Fibroblast of lung (primary cell): ENCODE measurements at regions not wholly inside any gene's neighbourhood (a gene's known extent, or its start where the extent isn't known, plus 50 kb on each side); places are given as distances from the start of the nearest gene placed in this dataset.

Experiments
- DNase-seq, 2 donors: peaks; one replicate each; pipeline versions ENCODE4 v3.0.0 to v3.0.0-alpha.2; 2010; ENCODE audit warnings: low read depth in 2 of 2
- H2AFZ ChIP-seq: 2 replicates; pipeline ENCODE4 v1.5.1; 2012; ENCODE audit warnings: low read length, control low read depth, inconsistent platforms
- H3K27ac ChIP-seq: 2 replicates; pipeline ENCODE4 v1.5.1; 2011; ENCODE audit warnings: low read length, control low read depth; ENCODE audit not compliant: insufficient read depth
- H3K27me3 ChIP-seq: 2 replicates; pipeline ENCODE4 v1.5.1; 2011; ENCODE audit warnings: mild to moderate bottlenecking, low read length; ENCODE audit not compliant: control insufficient read depth, insufficient read depth
- H3K36me3 ChIP-seq: 2 replicates; pipeline ENCODE4 v1.5.1; 2011; ENCODE audit warnings: low read length; ENCODE audit not compliant: control insufficient read depth, insufficient read depth
- H3K4me1 ChIP-seq: 2 replicates; pipeline ENCODE4 v1.5.1; 2011; ENCODE audit warnings: low read length; ENCODE audit not compliant: control insufficient read depth, insufficient read depth; ENCODE audit errors: extremely low read depth
- H3K4me2 ChIP-seq: 2 replicates; pipeline ENCODE4 v1.5.1; 2011; ENCODE audit warnings: low read length, control low read depth; ENCODE audit not compliant: insufficient read depth; ENCODE audit errors: extremely low read depth
- H3K4me3 ChIP-seq, 4 experiments: fragments of 200-600 bp in 1 of 4; sonication (generic) in 1 of 4; replicated peaks in 1 of 4; 2 replicates each; pipeline ENCODE4 v1.5.1; 2011 to 2016; ENCODE audit warnings: low read length in 4 of 4, low read depth in 3 of 4, mild to moderate bottlenecking in 3 of 4, control low read depth in 2 of 4, inconsistent platforms in 1 of 4, mixed read lengths in 1 of 4; ENCODE audit not compliant: insufficient read depth in 1 of 4; ENCODE audit errors: control extremely low read depth in 1 of 4
- H3K79me2 ChIP-seq: 2 replicates; pipeline ENCODE4 v1.5.1; 2012; ENCODE audit warnings: mild to moderate bottlenecking, low read length, inconsistent platforms; ENCODE audit not compliant: control insufficient read depth, insufficient read depth
- H3K9ac ChIP-seq: 2 replicates; pipeline ENCODE4 v1.5.1; 2011; ENCODE audit warnings: mild to moderate bottlenecking, low read length, control low read depth; ENCODE audit not compliant: insufficient read depth
- H3K9me3 ChIP-seq: 2 replicates; pipeline ENCODE4 v1.5.1; 2012; ENCODE audit warnings: low read depth, low read length; ENCODE audit not compliant: control insufficient read depth, insufficient read depth
- H4K20me1 ChIP-seq: 2 replicates; pipeline ENCODE4 v1.5.1; 2011; ENCODE audit warnings: low read length; ENCODE audit not compliant: control insufficient read depth, insufficient read depth; ENCODE audit errors: extremely low read depth
- CTCF ChIP-seq, 2 donors: IDR thresholded peaks in 1 of 2; conservative IDR thresholded peaks in 1 of 2; 1 replicate in 1 of 2; 2 replicates in 1 of 2; pipeline ENCODE4 v1.5.1; 2011 to 2012; ENCODE audit warnings: low read length in 2 of 2, control low read depth in 1 of 2, inconsistent platforms in 1 of 2, low read depth in 1 of 2, mild to moderate bottlenecking in 1 of 2
- EZH2 ChIP-seq: IDR thresholded peaks from 2 replicates; pipeline ENCODE4 v1.5.1; 2012; ENCODE audit warnings: low read length, control low read depth, mild to moderate bottlenecking; ENCODE audit errors: missing control alignments

GRCh38 chr5:144873076-144873475, 702.4 kb downstream of the KCTD16 start:
- no peaks in the 10 kb centered on the region for H4K20me1 ChIP-seq
- H3K9me3 ChIP-seq = no peaks in the 10 kb centered on the region
- no peaks in the 10 kb centered on the region for H3K4me1 ChIP-seq
- no peaks in the 10 kb centered on the region for H3K79me2 ChIP-seq
- no peak overlapping the region for H3K27ac ChIP-seq
- no peak overlapping the region for H2AFZ ChIP-seq
- H3K36me3 ChIP-seq = no peaks in the 10 kb centered on the region
- TF ChIP-seq EZH2 (no peak), CTCF (conservative IDR thresholded peaks at IDR 0.05 in 1 of 2, IDR thresholded peaks at IDR 0.05 in 1 of 2; ENCODE audit: low read depth in 1 of 2, low read length in 2 of 2) (no peak)
- no peak overlapping the region for H3K9ac ChIP-seq
- H3K4me3 ChIP-seq = no peak overlapping the region
- H3K27me3 ChIP-seq = no peaks in the 10 kb centered on the region
- no peak for DNase-seq
- H3K4me2 ChIP-seq = no peak overlapping the region

DNA sequence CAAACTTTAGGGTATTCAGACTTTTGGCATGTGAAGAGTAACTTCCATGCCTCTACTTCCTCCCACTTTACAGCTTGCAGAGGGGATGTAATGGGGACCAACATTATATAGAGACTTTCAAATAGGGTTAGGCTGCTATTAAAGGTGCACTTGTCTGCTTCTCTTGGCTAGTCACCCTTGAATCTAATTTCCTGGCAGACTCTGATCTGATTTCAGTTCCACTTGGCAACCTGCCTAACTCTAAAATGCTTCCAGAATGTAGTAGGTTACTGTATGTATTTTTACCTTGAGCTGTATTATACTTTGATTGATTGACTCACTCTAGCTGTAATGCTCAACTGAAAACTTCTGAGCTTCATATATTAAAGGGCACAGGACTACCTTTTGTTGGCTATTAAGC, 693.4 kb downstream of the KCTD16 start:
- TF ChIP-seq EZH2 (no peak), CTCF (conservative IDR thresholded peaks at IDR 0.05 in 1 of 2, IDR thresholded peaks at IDR 0.05 in 1 of 2; ENCODE audit: low read depth in 1 of 2, low read length in 2 of 2) (no peak)
- H3K4me1 ChIP-seq = no peaks in the 10 kb centered on the region
- no peaks in the 10 kb centered on the region for H3K79me2 ChIP-seq
- no peak overlapping the region for H3K4me3 ChIP-seq
- no peak for DNase-seq
- no peak overlapping the region for H2AFZ ChIP-seq
- H3K27me3 ChIP-seq = no peaks in the 10 kb centered on the region
- no peaks in the 10 kb centered on the region for H3K9me3 ChIP-seq
- no peaks in the 10 kb centered on the region for H3K36me3 ChIP-seq
- H3K27ac ChIP-seq = no peak overlapping the region
- no peaks in the 10 kb centered on the region for H4K20me1 ChIP-seq
- H3K4me2 ChIP-seq = no peak overlapping the region
- no peak overlapping the region for H3K9ac ChIP-seq

GRCh38 chr5:144857454-144857853, 686.8 kb downstream of the KCTD16 start:
- H3K79me2 ChIP-seq = no peaks in the 10 kb centered on the region
- no peaks in the 10 kb centered on the region for H3K27me3 ChIP-seq
- no peaks in the 10 kb centered on the region for H3K4me1 ChIP-seq
- H3K27ac ChIP-seq = no peak overlapping the region
- H3K4me3 ChIP-seq = no peak overlapping the region
- no peak for DNase-seq
- no peaks in the 10 kb centered on the region for H3K36me3 ChIP-seq
- H2AFZ ChIP-seq = no peak overlapping the region
- no peak overlapping the region for H3K9ac ChIP-seq
- TF ChIP-seq EZH2 (no peak), CTCF (conservative IDR thresholded peaks at IDR 0.05 in 1 of 2, IDR thresholded peaks at IDR 0.05 in 1 of 2; ENCODE audit: low read depth in 1 of 2, low read length in 2 of 2) (no peak)
- H3K9me3 ChIP-seq = no peaks in the 10 kb centered on the region
- H4K20me1 ChIP-seq = no peaks in the 10 kb centered on the region
- H3K4me2 ChIP-seq = no peak overlapping the region
